ENCODE measurements at regions not wholly inside any gene's neighbourhood (a gene's known extent, or its start where the extent isn't known, plus 50 kb on each side); places are given as distances from the start of the nearest gene placed in this dataset.

DNA sequence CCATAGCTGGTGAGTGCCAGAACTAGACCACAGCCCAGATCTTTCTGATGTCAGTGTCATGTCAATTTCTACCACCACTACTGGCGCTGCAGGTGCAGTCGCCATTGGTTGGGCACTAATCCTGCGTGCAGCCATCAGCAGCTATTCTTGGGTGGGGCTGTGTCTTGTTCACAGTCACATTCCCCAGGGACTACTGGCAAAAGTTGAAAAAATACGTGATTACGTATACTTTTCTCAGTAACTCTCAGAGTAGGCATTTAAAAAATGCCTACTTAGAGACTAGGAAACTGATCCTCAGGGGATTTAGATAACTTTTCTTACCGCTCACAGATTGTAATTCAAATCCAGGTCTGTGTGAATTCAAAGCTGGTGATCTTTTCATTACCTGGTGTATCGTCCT lies 127.7 kb downstream of the ADAMTS15 start:
- no peaks in the 10 kb centered on the region for H3K9me3 Mint-ChIP-seq

DNA sequence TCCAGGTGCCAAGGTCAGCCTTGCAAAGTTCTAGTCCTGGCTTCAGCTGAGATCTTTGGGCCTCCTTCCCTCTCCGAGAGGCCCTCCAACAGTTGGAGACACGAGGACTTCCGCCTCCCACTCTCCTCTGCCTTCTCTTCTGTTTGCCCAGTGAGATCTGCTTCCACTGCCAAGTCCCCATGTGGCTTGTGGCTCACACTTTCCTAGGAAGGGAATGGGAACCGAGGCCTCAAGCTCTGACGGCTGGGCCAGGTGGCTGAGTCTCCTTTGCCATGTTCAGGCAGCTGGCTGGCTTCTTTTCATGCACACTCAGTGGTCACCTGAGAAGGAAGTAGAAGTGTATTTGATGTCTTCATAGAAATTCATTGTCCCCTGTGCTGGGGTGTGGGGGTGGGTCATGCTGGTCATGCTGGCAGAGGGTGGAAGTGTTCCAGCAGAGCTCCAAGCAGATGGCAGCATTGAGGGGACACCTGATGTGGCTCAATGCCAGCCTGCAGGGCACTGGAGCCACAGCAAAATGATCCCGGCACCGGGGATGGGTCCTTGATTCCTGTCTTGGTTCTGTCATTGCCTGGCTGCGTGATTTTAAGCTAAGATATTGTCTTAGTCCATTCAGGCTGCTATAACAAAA lies 130.4 kb downstream of the ADAMTS15 start:
- H3K4me3 Mint-ChIP-seq = no peak overlapping the region
- H3K27ac Mint-ChIP-seq = no peak overlapping the region
- no peaks in the 10 kb centered on the region for H3K36me3 Mint-ChIP-seq (ENCODE audit: low read depth)
- no peak for DNase-seq
- peaks cover 5% of the 10 kb centered on the region for H3K9me3 Mint-ChIP-seq
- H3K27me3 Mint-ChIP-seq (ENCODE audit: low read depth, poor library complexity) = no peaks in the 10 kb centered on the region
- no peak for TF ChIP-seq CTCF (IDR thresholded peaks at IDR 0.05)
- H3K4me1 Mint-ChIP-seq = peaks cover 33% of the 10 kb centered on the region

More for the DNA sequence above, 127.7 kb downstream of the ADAMTS15 start:
- Mint-ChIP-seq H3K4me1 (peaks cover 10% of the 10 kb centered on the region), H3K4me3 (no peak overlapping the region), H3K27ac (no peak overlapping the region), H3K36me3 (ENCODE audit: low read depth) (no peaks in the 10 kb centered on the region), H3K27me3 (ENCODE audit: low read depth, poor library complexity) (no peaks in the 10 kb centered on the region)
- no peak for TF ChIP-seq CTCF (IDR thresholded peaks at IDR 0.05)
- no peak for DNase-seq

- DNase-seq = no peak
- Mint-ChIP-seq H3K36me3 (ENCODE audit: low read depth) (no peaks in the 10 kb centered on the region), H3K27ac (no peak overlapping the region), H3K4me1 (peaks cover 39% of the 10 kb centered on the region), H3K9me3 (peaks cover 5% of the 10 kb centered on the region), H3K4me3 (no peak overlapping the region), H3K27me3 (ENCODE audit: low read depth, poor library complexity) (no peaks in the 10 kb centered on the region)
- no peak for TF ChIP-seq CTCF (IDR thresholded peaks at IDR 0.05)
Measured at GRCh38 chr11:130580372-130580771, 131.9 kb downstream of the ADAMTS15 start.

GRCh38 chr11:130580891-130581492 lies 132.5 kb downstream of the ADAMTS15 start:
- peaks cover 46% of the 10 kb centered on the region for H3K4me1 Mint-ChIP-seq
- H3K9me3 Mint-ChIP-seq = peaks cover 5% of the 10 kb centered on the region
- H3K27ac Mint-ChIP-seq = peak overlapping the region; percentile 33
- H3K36me3 Mint-ChIP-seq (ENCODE audit: low read depth) = no peaks in the 10 kb centered on the region
- DNase-seq = no peak
- H3K27me3 Mint-ChIP-seq (ENCODE audit: low read depth, poor library complexity) = no peaks in the 10 kb centered on the region
- TF ChIP-seq CTCF (IDR thresholded peaks at IDR 0.05) = no peak
- H3K4me3 Mint-ChIP-seq = no peak overlapping the region

- Mint-ChIP-seq H3K27me3 (ENCODE audit: low read depth, poor library complexity) (no peaks in the 10 kb centered on the region), H3K36me3 (ENCODE audit: low read depth) (no peaks in the 10 kb centered on the region), H3K27ac (no peak overlapping the region), H3K9me3 (peaks cover 10% of the 10 kb centered on the region), H3K4me1 (peaks cover 49% of the 10 kb centered on the region), H3K4me3 (no peak overlapping the region)
- TF ChIP-seq CTCF (IDR thresholded peaks at IDR 0.05) = no peak
- DNase-seq = no peak
Measured at GRCh38 chr11:130581646-130582045, 133.2 kb downstream of the ADAMTS15 start.

- no peak overlapping the region for H3K27ac Mint-ChIP-seq
- H3K4me3 Mint-ChIP-seq = no peak overlapping the region
- peaks cover 10% of the 10 kb centered on the region for H3K9me3 Mint-ChIP-seq
- H3K4me1 Mint-ChIP-seq = peaks cover 49% of the 10 kb centered on the region
- H3K27me3 Mint-ChIP-seq (ENCODE audit: low read depth, poor library complexity) = no peaks in the 10 kb centered on the region
- no peak for TF ChIP-seq CTCF (IDR thresholded peaks at IDR 0.05)
- no peak for DNase-seq
- no peaks in the 10 kb centered on the region for H3K36me3 Mint-ChIP-seq (ENCODE audit: low read depth)
Measured at GRCh38 chr11:130582176-130582575, 133.7 kb downstream of the ADAMTS15 start.
